ENCODE measurements at regions not wholly inside any gene's neighbourhood (a gene's known extent, or its start where the extent isn't known, plus 50 kb on each side); places are given as distances from the start of the nearest gene placed in this dataset.

- H4K20me1 ChIP-seq (ENCODE audit: control insufficient read depth, insufficient read depth, insufficient read length), result no peaks in the 10 kb centered on the region
- no peaks in the 10 kb centered on the region for H3K9me3 Mint-ChIP-seq
Measured at GRCh38 chr14:80304125-80304766, 92.9 kb upstream of the DIO2 start.

More at GRCh38 chr14:80304125-80304766, 92.9 kb upstream of the DIO2 start:
- H3K27me3 Mint-ChIP-seq (ENCODE audit: low read depth), result no peaks in the 10 kb centered on the region
- H2BK20ac ChIP-seq (ENCODE audit: low read depth, low read length, poor library complexity, severe bottlenecking), result no peak overlapping the region
- no peak overlapping the region for H4K91ac ChIP-seq (ENCODE audit: insufficient read length, low read depth, low read length)
- no peak overlapping the region for H4K8ac ChIP-seq (replicated peaks; ENCODE audit: insufficient read length, low read depth, low read length)
- no peak overlapping the region for H3K4me3 Mint-ChIP-seq
- H3K27ac Mint-ChIP-seq, result no peak overlapping the region
- no peak for TF ChIP-seq CTCF (conservative IDR thresholded peaks at IDR 0.05)
- H3K23me2 ChIP-seq (ENCODE audit: insufficient read length, low read depth, low read length, poor library complexity, severe bottlenecking), result no peaks in the 10 kb centered on the region
- H3K27ac ChIP-seq (ENCODE audit: insufficient read length, low read depth, low read length), result no peak overlapping the region
- H3K4ac ChIP-seq (ENCODE audit: low read depth, low read length), result no peak overlapping the region
- H2BK5ac ChIP-seq (ENCODE audit: insufficient read length, low read length), result no peak overlapping the region
- H3K79me2 ChIP-seq (ENCODE audit: insufficient read depth, low read length), result no peaks in the 10 kb centered on the region
- H2BK12ac ChIP-seq (ENCODE audit: insufficient read length, low read depth, low read length), result no peak overlapping the region
- H3K56ac ChIP-seq (ENCODE audit: insufficient read length, low read depth, low read length), result no peak overlapping the region
- H3K36me3 Mint-ChIP-seq (ENCODE audit: insufficient read depth in 1 of 3, low read depth in 3 of 3), result no peaks in the 10 kb centered on the region
- no peak overlapping the region for H3K18ac ChIP-seq (ENCODE audit: insufficient read length, low read depth, low read length)
- no peaks in the 10 kb centered on the region for H3K4me1 Mint-ChIP-seq
- WGBS (ENCODE audit: extremely low coverage, insufficient read length, low lambda C conversion rate), result 100% methylated on average over 1 of the region's 6 CpGs
- no peaks in the 10 kb centered on the region for H3K9me3 ChIP-seq (ENCODE audit: control insufficient read depth, low read depth, low read length)
- H3K23ac ChIP-seq (ENCODE audit: insufficient read length, low read depth, low read length), result no peak overlapping the region
- no peaks in the 10 kb centered on the region for H3K4me1 ChIP-seq (ENCODE audit: insufficient read depth, low read length)
- H2AK5ac ChIP-seq (ENCODE audit: insufficient read length, low read length), result no peak overlapping the region
- no peak overlapping the region for H2BK15ac ChIP-seq (ENCODE audit: low read depth, low read length)
- H3K79me1 ChIP-seq (ENCODE audit: insufficient read depth, low read depth, low read length, poor library complexity, severe bottlenecking), result no peaks in the 10 kb centered on the region
- H2AFZ ChIP-seq (ENCODE audit: low read length), result no peak overlapping the region
- no peak overlapping the region for H2BK120ac ChIP-seq (ENCODE audit: low read depth, low read length, poor library complexity, severe bottlenecking)
- DNase-seq, result no peak
- H3T11ph ChIP-seq (ENCODE audit: low read length), result no peak overlapping the region
- no peak overlapping the region for H3K4me2 ChIP-seq (ENCODE audit: insufficient read depth, insufficient read length, low read length)
- H3K27me3 ChIP-seq (ENCODE audit: insufficient read depth, low read length), result no peaks in the 10 kb centered on the region
- no peak overlapping the region for H3K9ac ChIP-seq (ENCODE audit: extremely low read depth, insufficient read length, low read length)
- H4K5ac ChIP-seq (ENCODE audit: insufficient read length, low read depth, low read length), result no peak overlapping the region
- no peak overlapping the region for H3K14ac ChIP-seq (ENCODE audit: insufficient read depth, low read length)

Data from H9 (cell line).